ENCODE measurements at regions not wholly inside any gene's neighbourhood (a gene's known extent, or its start where the extent isn't known, plus 50 kb on each side); places are given as distances from the start of the nearest gene placed in this dataset.
"Not testable (repeated sequence)": the region's sequence is repeated elsewhere in the genome, so short reads cannot be mapped to it uniquely, and the experiment has no call there.

GRCh38 chr2:4098137-4098536 is 394.8 kb downstream of the DCDC2C start:
- Histone ChIP-seq H3K4me1 (no peaks in the 10 kb centered on the region), H3K9me3 (no peaks in the 10 kb centered on the region), H3K27me3 (peaks cover 0 to 6% (median 0%) of the 10 kb centered on the region in 4 donors), H3K27ac (replicated peaks in 1 of 4) (no peak overlapping the region), H3K36me3 (no peaks in the 10 kb centered on the region), H3K4me3 (no peak overlapping the region)
- TF ChIP-seq POLR2AphosphoS5 (IDR thresholded peaks at IDR 0.05): no peak
- no peak for TF ChIP-seq EP300 (IDR thresholded peaks at IDR 0.05)
- TF ChIP-seq, protein P1, sequence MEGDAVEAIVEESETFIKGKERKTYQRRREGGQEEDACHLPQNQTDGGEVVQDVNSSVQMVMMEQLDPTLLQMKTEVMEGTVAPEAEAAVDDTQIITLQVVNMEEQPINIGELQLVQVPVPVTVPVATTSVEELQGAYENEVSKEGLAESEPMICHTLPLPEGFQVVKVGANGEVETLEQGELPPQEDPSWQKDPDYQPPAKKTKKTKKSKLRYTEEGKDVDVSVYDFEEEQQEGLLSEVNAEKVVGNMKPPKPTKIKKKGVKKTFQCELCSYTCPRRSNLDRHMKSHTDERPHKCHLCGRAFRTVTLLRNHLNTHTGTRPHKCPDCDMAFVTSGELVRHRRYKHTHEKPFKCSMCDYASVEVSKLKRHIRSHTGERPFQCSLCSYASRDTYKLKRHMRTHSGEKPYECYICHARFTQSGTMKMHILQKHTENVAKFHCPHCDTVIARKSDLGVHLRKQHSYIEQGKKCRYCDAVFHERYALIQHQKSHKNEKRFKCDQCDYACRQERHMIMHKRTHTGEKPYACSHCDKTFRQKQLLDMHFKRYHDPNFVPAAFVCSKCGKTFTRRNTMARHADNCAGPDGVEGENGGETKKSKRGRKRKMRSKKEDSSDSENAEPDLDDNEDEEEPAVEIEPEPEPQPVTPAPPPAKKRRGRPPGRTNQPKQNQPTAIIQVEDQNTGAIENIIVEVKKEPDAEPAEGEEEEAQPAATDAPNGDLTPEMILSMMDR (IDR thresholded peaks at IDR 0.05): no peak
- no peak for TF ChIP-seq POLR2A (IDR thresholded peaks at IDR 0.05; ENCODE audit: low read depth)
- intact Hi-C loops (cut with DNase I): no loop called here
- 68% methylated on average over 5 of the region's 5 CpGs for WGBS
- no peak for DNase-seq (ENCODE audit: extremely low spot score)

- Histone ChIP-seq H3K27ac (replicated peaks in 1 of 4) (no peak overlapping the region), H3K4me3 (no peak overlapping the region), H3K9me3 (peaks cover 0 to 3% (median 0%) of the 10 kb centered on the region in 4 donors), H3K36me3 (no peaks in the 10 kb centered on the region), H3K27me3 (no peaks in the 10 kb centered on the region), H3K4me1 (no peaks in the 10 kb centered on the region)
- DNase-seq (ENCODE audit: extremely low spot score): no peak
- intact Hi-C loops (cut with DNase I): no loop called here
- WGBS: 52% methylated on average over 2 of the region's 2 CpGs
- TF ChIP-seq POLR2AphosphoS5 (IDR thresholded peaks at IDR 0.05): no peak
- no peak for TF ChIP-seq POLR2A (IDR thresholded peaks at IDR 0.05; ENCODE audit: low read depth)
- TF ChIP-seq EP300 (IDR thresholded peaks at IDR 0.05): no peak
- TF ChIP-seq, protein P1 (IDR thresholded peaks at IDR 0.05): no peak
Measured at GRCh38 chr2:4101936-4102335, 398.6 kb downstream of the DCDC2C start.

DNA sequence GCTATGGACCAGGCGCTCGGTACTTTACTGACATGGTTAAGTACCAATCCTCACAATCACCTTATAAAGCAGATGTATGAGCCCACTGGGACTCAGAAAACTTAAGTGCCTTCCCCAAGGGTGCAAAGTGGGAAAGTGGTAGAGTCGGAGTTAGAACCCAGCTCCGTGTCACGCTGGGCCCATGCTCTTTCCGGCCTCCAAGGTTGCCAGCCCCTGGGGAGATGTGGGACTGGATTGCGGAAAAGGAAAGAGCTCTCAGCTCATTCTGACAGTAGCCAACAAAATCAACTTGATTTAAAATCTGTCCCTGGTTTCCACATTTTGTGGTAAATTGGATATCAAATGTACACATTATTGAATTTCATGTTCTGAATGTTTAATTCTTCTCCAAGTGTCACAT is 403.8 kb downstream of the DCDC2C start:
- Histone ChIP-seq H3K27ac (replicated peaks in 1 of 4) (no peak overlapping the region), H3K36me3 (no peaks in the 10 kb centered on the region), H3K9me3 (peaks cover 0 to 3% (median 0%) of the 10 kb centered on the region in 4 donors), H3K27me3 (no peaks in the 10 kb centered on the region), H3K4me3 (no peak overlapping the region), H3K4me1 (no peaks in the 10 kb centered on the region)
- intact Hi-C loops (cut with DNase I): no loop called here
- TF ChIP-seq POLR2A (IDR thresholded peaks at IDR 0.05; ENCODE audit: low read depth) (no peak), POLR2AphosphoS5 (IDR thresholded peaks at IDR 0.05) (no peak), EP300 (IDR thresholded peaks at IDR 0.05) (no peak)
- TF ChIP-seq, protein P1 (IDR thresholded peaks at IDR 0.05): no peak
- 69% methylated on average over 7 of the region's 7 CpGs for WGBS
- DNase-seq (ENCODE audit: extremely low spot score): peak; percentile 80

- Histone ChIP-seq H3K36me3 (no peaks in the 10 kb centered on the region), H3K27ac (replicated peaks in 1 of 4) (no peak overlapping the region), H3K4me1 (no peaks in the 10 kb centered on the region), H3K4me3 (no peak overlapping the region), H3K9me3 (no peaks in the 10 kb centered on the region), H3K27me3 (no peaks in the 10 kb centered on the region)
- intact Hi-C loops (cut with DNase I): no loop called here
- TF ChIP-seq, protein P1 (IDR thresholded peaks at IDR 0.05): no peak
- no peak for TF ChIP-seq POLR2AphosphoS5 (IDR thresholded peaks at IDR 0.05)
- 66% methylated on average over 4 of the region's 4 CpGs for WGBS
- peak; percentile 66 for DNase-seq (ENCODE audit: extremely low spot score)
Measured at GRCh38 chr2:4110273-4110672, 406.9 kb downstream of the DCDC2C start.

- intact Hi-C loops (cut with DNase I); H3K27ac ChIP-seq (replicated peaks in 1 of 4); H3K4me1 ChIP-seq; H3K36me3 ChIP-seq; DNase-seq (ENCODE audit: extremely low spot score); H3K27me3 ChIP-seq; H3K4me3 ChIP-seq: not testable (repeated sequence)
- H3K9me3 ChIP-seq: peaks cover 0 to 13% (median 3%) of the 10 kb centered on the region in 4 donors
- WGBS: 91% methylated on average over 3 of the region's 3 CpGs
Measured at GRCh38 chr2:4115435-4115834, 412.1 kb downstream of the DCDC2C start.
